Tibial artery (tissue), 4 donors: ENCODE measurements at regions not wholly inside any gene's neighbourhood (a gene's known extent, or its start where the extent isn't known, plus 50 kb on each side); places are given as distances from the start of the nearest gene placed in this dataset.

Experiments
- DNase-seq, 2 donors: peaks; one replicate each; pipeline ENCODE4 v3.0.0-alpha.2; 2019
- H3K27ac ChIP-seq, 2 donors: fragments of 200-600 bp; sonication (generic) in 1 of 2; 1 replicate in 1 of 2; 2 replicates in 1 of 2; pipeline ENCODE4 v1.5.1; 2018 to 2019; ENCODE audit warnings: mild to moderate bottlenecking in 1 of 2
- H3K27me3 ChIP-seq, 2 donors: fragments of 200-600 bp; sonication (generic) in 1 of 2; one replicate each; pipeline versions ENCODE4 v1.5.1 to v1.6.0; 2016 to 2019
- H3K36me3 ChIP-seq, 3 donors: fragments of 200-600 bp; sonication (generic) in 2 of 3; one replicate each; pipeline ENCODE4 v1.5.1; 2016 to 2019; ENCODE audit warnings: mild to moderate bottlenecking in 2 of 3
- H3K4me1 ChIP-seq, 4 donors: fragments of 200-600 bp; sonication (generic) in 2 of 4; 1 replicate in 3 of 4; 2 replicates in 1 of 4; pipeline ENCODE4 v1.5.1; 2016 to 2019
- H3K4me3 ChIP-seq, 2 donors: fragments of 200-600 bp; sonication (generic) in 1 of 2; 1 replicate in 1 of 2; 2 replicates in 1 of 2; pipeline ENCODE4 v1.5.1; 2018 to 2019; ENCODE audit warnings: mild to moderate bottlenecking in 2 of 2
- H3K9me3 ChIP-seq, 3 donors: fragments of 200-600 bp; sonication (generic) in 1 of 3; one replicate each; pipeline ENCODE4 v1.5.1; 2016 to 2019
- CTCF ChIP-seq, 2 experiments: fragments of 200-600 bp in 1 of 2; fragments of 450-650 bp in 1 of 2; IDR thresholded peaks; one replicate each; pipeline ENCODE4 v1.5.1; 2017 to 2019; ENCODE audit warnings: antibody characterized with exemption in 2 of 2, mild to moderate bottlenecking in 1 of 2, moderate library complexity in 1 of 2
- intact Hi-C: fragments of 100-400 bp; cut with DNase I; formaldehyde crosslinking; loops from one replicate; pipeline ENCODE4 v1.15.0; 2023; ENCODE audit warnings: low total_unique reads

- H3K27me3 ChIP-seq, result no peaks in the 10 kb centered on the region
- TF ChIP-seq CTCF (IDR thresholded peaks at IDR 0.05), result no peak
- no peaks in the 10 kb centered on the region for H3K36me3 ChIP-seq
- no peak for DNase-seq
- intact Hi-C loops, result no loop called here
- H3K4me1 ChIP-seq, result no peaks in the 10 kb centered on the region
- H3K4me3 ChIP-seq, result no peak overlapping the region
- no peaks in the 10 kb centered on the region for H3K9me3 ChIP-seq
- H3K27ac ChIP-seq, result no peak overlapping the region
Measured at GRCh38 chr1:104854529-104854928, 1104.8 kb downstream of the AMY1C start.

GRCh38 chr1:104855550-104855949 is 1105.9 kb downstream of the AMY1C start:
- no peaks in the 10 kb centered on the region for H3K36me3 ChIP-seq
- intact Hi-C loops, result no loop called here
- no peak overlapping the region for H3K27ac ChIP-seq
- H3K4me1 ChIP-seq, result no peaks in the 10 kb centered on the region
- no peak for TF ChIP-seq CTCF (IDR thresholded peaks at IDR 0.05)
- DNase-seq, result no peak
- no peaks in the 10 kb centered on the region for H3K27me3 ChIP-seq
- no peak overlapping the region for H3K4me3 ChIP-seq
- H3K9me3 ChIP-seq, result no peaks in the 10 kb centered on the region

GRCh38 chr1:104856091-104856490 is 1106.4 kb downstream of the AMY1C start:
- H3K9me3 ChIP-seq, result no peaks in the 10 kb centered on the region
- no peaks in the 10 kb centered on the region for H3K27me3 ChIP-seq
- no peak overlapping the region for H3K4me3 ChIP-seq
- DNase-seq, result no peak
- TF ChIP-seq CTCF (IDR thresholded peaks at IDR 0.05), result no peak
- H3K4me1 ChIP-seq, result no peaks in the 10 kb centered on the region
- no peaks in the 10 kb centered on the region for H3K36me3 ChIP-seq
- intact Hi-C loops, result no loop called here
- H3K27ac ChIP-seq, result no peak overlapping the region

GRCh38 chr1:104856518-104856917 is 1106.8 kb downstream of the AMY1C start:
- H3K27me3 ChIP-seq, result no peaks in the 10 kb centered on the region
- H3K36me3 ChIP-seq, result no peaks in the 10 kb centered on the region
- no peak for DNase-seq
- no peaks in the 10 kb centered on the region for H3K4me1 ChIP-seq
- no peak for TF ChIP-seq CTCF (IDR thresholded peaks at IDR 0.05)
- H3K9me3 ChIP-seq, result no peaks in the 10 kb centered on the region
- H3K4me3 ChIP-seq, result no peak overlapping the region
- no peak overlapping the region for H3K27ac ChIP-seq
- intact Hi-C loops, result no loop called here

- no peak for TF ChIP-seq CTCF (IDR thresholded peaks at IDR 0.05)
- no peaks in the 10 kb centered on the region for H3K36me3 ChIP-seq
- no peaks in the 10 kb centered on the region for H3K27me3 ChIP-seq
- intact Hi-C loops, result no loop called here
- no peak overlapping the region for H3K4me3 ChIP-seq
- no peaks in the 10 kb centered on the region for H3K9me3 ChIP-seq
- DNase-seq, result no peak
- H3K4me1 ChIP-seq, result no peaks in the 10 kb centered on the region
- H3K27ac ChIP-seq, result no peak overlapping the region
Measured at GRCh38 chr1:104868794-104869193, 1119.1 kb downstream of the AMY1C start.

- DNase-seq, result no peak
- Histone ChIP-seq H3K4me3 (no peak overlapping the region), H3K27ac (no peak overlapping the region), H3K4me1 (no peaks in the 10 kb centered on the region), H3K36me3 (no peaks in the 10 kb centered on the region), H3K9me3 (no peaks in the 10 kb centered on the region), H3K27me3 (no peaks in the 10 kb centered on the region)
- no peak for TF ChIP-seq CTCF (IDR thresholded peaks at IDR 0.05)
- intact Hi-C loops, result no loop called here
Measured at GRCh38 chr1:104874044-104874443, 1124.3 kb downstream of the AMY1C start.
